ENCODE measurements at regions not wholly inside any gene's neighbourhood (a gene's known extent, or its start where the extent isn't known, plus 50 kb on each side); places are given as distances from the start of the nearest gene placed in this dataset.

GRCh38 chr15:89002830-89003229, 85.4 kb upstream of the ABHD2 start:
- no peak for TF ChIP-seq REST (IDR thresholded peaks at IDR 0.05; ENCODE audit: low read depth)
- no peak for TF ChIP-seq EP300 (IDR thresholded peaks at IDR 0.05; ENCODE audit: borderline replicate concordance)
- no peak for TF ChIP-seq TAF1 (IDR thresholded peaks at IDR 0.05; ENCODE audit: low read depth)
- TF ChIP-seq EGR1 (IDR thresholded peaks at IDR 0.05): no peak
- no peak for TF ChIP-seq YY1 (IDR thresholded peaks at IDR 0.05; ENCODE audit: low read depth)
- TF ChIP-seq CEBPB (IDR thresholded peaks at IDR 0.05): no peak
- TF ChIP-seq NFIC (IDR thresholded peaks at IDR 0.05): no peak
- no peak for TF ChIP-seq MAX (IDR thresholded peaks at IDR 0.05)
- TF ChIP-seq, protein P1, sequence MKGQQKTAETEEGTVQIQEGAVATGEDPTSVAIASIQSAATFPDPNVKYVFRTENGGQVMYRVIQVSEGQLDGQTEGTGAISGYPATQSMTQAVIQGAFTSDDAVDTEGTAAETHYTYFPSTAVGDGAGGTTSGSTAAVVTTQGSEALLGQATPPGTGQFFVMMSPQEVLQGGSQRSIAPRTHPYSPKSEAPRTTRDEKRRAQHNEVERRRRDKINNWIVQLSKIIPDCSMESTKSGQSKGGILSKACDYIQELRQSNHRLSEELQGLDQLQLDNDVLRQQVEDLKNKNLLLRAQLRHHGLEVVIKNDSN (IDR thresholded peaks at IDR 0.05): no peak

Measured in Ishikawa (cell line).